HG02588 (cell line): ENCODE measurements at regions not wholly inside any gene's neighbourhood (a gene's known extent, or its start where the extent isn't known, plus 50 kb on each side); places are given as distances from the start of the nearest gene placed in this dataset.

Source experiments
- ATAC-seq: cut with Tn5 transposase; IDR thresholded peaks from one replicate; pipeline ENCODE4 v1.9.1; 2021; ENCODE audit warnings: mild to moderate bottlenecking, moderate library complexity; ENCODE audit not compliant: unreplicated experiment

- ATAC-seq: no peak
Measured at GRCh38 chr20:56828402-56828801, 199.3 kb downstream of the TFAP2C start.

- no peak for ATAC-seq
Measured at GRCh38 chr20:56829788-56830385, 200.8 kb downstream of the TFAP2C start.

- ATAC-seq: no peak
Measured at GRCh38 chr20:56831795-56832194, 202.7 kb downstream of the TFAP2C start.

GRCh38 chr20:56833427-56833826 is 204.3 kb downstream of the TFAP2C start:
- ATAC-seq: no peak

GRCh38 chr20:56835829-56836550 is 206.9 kb downstream of the TFAP2C start:
- ATAC-seq: no peak

DNA sequence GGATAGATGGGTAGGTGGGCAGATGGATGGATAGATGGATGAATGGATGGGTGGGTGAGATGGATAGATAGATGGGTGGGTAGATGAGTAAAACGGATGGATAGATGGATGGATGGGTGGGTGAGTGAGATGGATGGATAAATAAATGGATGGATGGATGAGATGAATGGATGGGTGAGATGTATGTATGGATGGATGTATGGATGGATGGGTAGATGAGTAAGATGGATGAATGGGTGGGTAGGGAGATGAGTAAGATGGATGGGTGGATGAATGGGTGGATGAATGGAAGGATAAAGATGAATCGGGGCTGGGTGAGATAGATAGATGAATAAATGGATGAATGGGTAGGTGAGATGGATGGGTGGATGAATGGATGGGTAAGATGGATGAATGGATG is 210.1 kb downstream of the TFAP2C start:
- ATAC-seq: no peak

DNA sequence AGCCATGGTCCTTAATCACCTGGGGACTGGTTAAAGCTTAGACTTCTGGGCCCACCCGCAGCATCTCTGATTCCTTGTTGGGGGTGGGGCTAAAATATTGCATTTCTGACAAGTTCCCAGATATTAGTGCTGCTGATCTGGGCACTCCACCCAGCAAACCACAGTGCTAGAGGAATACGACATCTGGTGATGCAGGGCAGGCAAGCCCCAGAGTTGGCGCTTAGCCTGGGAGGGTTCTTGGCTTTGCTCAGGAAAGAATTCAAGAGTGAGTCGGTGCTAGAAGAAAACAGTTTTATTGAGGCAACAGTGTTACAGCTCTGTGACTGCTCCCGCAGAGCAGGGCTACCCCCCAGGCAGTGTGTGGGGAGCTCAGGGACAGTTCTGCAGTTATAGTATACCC is 210.7 kb downstream of the TFAP2C start:
- ATAC-seq: no peak

DNA sequence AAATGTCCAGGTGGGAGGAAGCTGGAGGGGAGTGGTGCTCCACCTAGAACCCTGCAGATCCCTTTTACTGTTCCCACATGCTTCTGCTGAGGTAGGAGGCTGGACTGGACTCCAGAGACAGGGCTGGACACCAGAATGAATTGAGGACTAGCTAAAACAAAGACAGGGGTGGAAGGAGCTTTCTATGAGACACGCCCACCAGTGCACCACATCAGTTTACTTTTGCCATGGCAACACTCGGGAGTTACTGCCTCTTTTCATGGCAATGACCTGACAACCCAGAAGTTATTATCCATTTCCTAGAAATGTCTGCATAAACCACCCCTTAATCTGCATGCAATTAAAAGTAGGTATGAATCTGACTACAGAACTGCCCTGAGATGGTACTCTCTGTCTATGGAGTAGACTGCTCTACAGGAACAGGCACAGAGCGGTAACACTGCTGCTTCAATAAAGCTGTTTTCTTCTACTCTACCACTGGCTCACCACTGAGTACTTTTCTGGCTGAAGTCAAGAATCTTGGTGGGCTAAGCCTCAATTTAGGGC is 211.7 kb downstream of the TFAP2C start:
- no peak for ATAC-seq

DNA sequence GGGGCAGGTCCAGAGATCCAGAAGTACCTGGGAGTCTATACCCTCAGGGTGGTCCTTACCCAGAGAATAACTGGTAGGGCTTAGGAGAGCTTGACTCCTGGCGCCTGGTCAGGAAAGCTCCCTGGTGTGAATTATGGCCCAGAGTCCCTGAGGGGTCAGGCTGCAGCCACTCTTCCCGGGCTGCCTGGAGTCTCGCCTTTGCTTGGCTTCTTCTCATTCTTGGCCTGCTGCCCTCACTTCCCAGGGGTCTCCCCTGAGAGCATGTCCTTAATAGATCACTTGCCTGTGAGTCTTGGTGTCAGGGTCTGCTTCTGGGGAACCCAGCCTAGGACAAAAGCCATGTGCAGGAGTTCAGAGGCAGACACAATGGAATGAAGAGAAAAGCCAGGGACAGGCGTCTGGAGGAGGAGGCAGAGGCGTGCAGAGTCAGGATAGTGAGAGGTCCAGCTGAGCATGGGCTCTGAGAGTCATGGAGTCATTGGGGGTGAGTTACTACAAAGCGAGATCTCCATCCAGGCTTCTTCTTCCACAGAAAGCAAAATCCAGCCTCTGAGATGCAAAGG is 212.3 kb downstream of the TFAP2C start:
- no peak for ATAC-seq

- ATAC-seq: no peak
Measured at GRCh38 chr20:56842056-56842455, 212.9 kb downstream of the TFAP2C start.

- no peak for ATAC-seq
Measured at GRCh38 chr20:56843386-56843785, 214.3 kb downstream of the TFAP2C start.

DNA sequence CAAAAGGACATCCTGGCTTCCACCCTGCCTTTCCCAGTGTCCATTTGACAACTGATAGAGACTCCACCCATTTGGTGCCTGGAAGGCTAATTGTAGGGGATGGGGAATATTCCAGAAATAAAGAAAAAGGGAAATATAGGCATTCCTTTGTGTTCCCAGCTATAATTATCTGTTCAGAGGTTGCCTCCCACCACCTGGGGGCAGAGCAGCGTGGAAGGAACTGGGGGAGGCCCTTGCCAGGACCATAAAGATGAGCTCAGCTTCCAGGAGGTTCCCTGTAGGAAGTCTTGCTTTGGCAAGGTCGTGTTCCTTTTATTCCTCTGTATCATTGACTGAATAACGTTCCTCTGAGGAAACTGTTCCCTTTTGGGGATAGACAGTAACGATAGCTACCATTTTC is 214.7 kb downstream of the TFAP2C start:
- no peak for ATAC-seq

- ATAC-seq: no peak
Measured at GRCh38 chr20:56845546-56846086, 216.5 kb downstream of the TFAP2C start.

DNA sequence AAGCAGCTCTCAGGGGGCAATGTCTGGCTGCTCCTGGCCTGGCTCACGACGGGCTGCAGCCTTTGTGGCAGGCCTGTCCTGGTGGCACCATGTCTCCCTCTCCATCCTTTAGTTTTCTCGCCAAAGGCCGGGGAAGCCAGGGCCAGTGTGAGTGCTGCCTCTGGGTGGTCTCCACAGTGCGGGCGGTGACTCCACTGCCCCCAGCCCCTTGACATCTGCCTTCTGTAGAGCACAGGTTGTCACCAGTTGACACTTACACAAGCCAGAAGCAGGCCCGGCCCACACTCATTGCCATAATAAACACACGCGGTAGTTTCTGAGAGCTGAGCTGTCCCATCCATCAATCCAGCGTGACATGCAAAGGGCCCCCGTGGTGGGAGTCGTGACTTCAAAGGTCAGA is 219.5 kb downstream of the TFAP2C start:
- no peak for ATAC-seq

DNA sequence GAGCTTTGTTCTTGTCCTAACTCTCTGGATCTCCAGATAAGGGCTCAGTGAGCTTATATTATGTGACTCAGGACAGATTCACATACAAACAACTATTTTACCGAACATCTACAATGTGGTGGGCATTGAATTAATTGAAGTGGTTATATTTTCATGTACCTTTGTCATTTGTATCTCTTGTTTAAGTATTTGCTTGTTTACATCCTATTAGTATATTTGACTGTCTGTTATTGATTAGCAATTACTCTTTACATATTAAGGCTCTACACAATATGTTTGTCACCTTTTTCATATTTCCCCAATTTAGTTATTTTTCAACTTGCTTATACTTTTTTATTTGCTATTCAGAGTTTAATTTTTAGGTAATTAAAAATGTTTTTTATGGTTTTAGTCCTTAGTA is 222.4 kb downstream of the TFAP2C start:
- no peak for ATAC-seq

- ATAC-seq: no peak
Measured at GRCh38 chr20:56855708-56856107, 226.6 kb downstream of the TFAP2C start.

GRCh38 chr20:56857950-56858349 is 228.8 kb downstream of the TFAP2C start:
- ATAC-seq: no peak

- no peak for ATAC-seq
Measured at GRCh38 chr20:56859039-56859800, 230.1 kb downstream of the TFAP2C start.

- ATAC-seq: no peak
Measured at GRCh38 chr20:56859801-56860261, 230.7 kb downstream of the TFAP2C start.

DNA sequence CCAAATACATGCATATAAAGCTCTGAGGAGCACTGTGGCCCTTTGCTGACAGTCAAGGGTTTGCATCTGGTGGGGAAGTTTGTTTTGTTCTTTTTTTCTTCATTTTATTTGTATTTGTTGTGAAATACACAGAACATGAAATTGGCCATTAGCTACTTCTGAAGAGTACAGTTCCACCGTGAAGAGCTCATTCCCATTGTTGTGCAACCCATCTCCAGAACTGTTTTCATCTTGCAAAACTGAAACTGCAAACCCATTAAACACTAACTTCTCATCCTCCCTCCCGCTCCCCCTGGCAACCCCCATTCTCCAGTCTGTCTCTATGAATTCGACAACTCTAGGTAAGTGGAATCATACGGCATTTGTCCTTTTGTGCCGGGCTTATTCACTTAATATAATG is 231.3 kb downstream of the TFAP2C start:
- no peak for ATAC-seq

DNA sequence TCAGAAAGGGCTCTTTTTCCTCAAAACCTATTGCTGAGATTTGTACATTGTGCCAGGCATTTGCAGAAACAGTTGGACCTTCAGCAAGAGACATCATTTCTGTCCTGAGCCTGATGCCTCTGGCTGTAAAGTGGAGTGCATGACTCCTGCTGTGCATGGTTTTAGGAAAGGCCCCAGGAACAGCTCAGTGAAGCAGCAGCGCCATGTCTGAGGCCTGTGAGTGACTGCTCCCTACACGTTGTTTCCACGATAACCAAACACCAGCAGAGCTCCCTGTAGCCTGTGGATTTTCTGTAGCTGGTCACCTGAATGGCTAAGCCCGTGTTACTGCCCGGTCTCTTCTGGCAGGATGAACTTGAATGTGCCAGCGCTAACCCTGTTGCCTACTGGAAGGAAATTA is 232.5 kb downstream of the TFAP2C start:
- ATAC-seq: no peak
